CD4-positive, alpha-beta T cell (primary cell): ENCODE measurements at regions not wholly inside any gene's neighbourhood (a gene's known extent, or its start where the extent isn't known, plus 50 kb on each side); places are given as distances from the start of the nearest gene placed in this dataset.

ENCODE experiments used
- ATAC-seq: fragments of 200-7000 bp; cut with Tn5 transposase; one replicate; pipeline ENCODE4 v1.10.0; 2022; ENCODE audit warnings: mild to moderate bottlenecking; ENCODE audit not compliant: poor library complexity
- CTCF ChIA-PET: fragments of 350-600 bp; sonication (Branson Sonifier 250); formaldehyde crosslinking; loops from one replicate; lab custom pipeline; 2021; ENCODE audit warnings: antibody characterized with exemption, inconsistent platforms; lab: Charles Lee
- POLR2A ChIA-PET: fragments of 350-600 bp; sonication (Branson Sonifier 250); formaldehyde crosslinking; loops from one replicate; lab custom pipeline; 2021; ENCODE audit warnings: antibody characterized with exemption, inconsistent platforms; lab: Charles Lee
- DNase-seq, 14 experiments: peaks; one replicate each; pipeline ENCODE4 v3.0.0-alpha.2; 2013 to 2020; ENCODE audit warnings: mixed read lengths in 2 of 14
- H3K27ac ChIP-seq, 2 donors: one replicate each; pipeline versions ENCODE4 v1.5.1 to v1.7.0; 2013; ENCODE audit warnings: low read length in 2 of 2, low read depth in 1 of 2, mild to moderate bottlenecking in 1 of 2
- H3K27me3 ChIP-seq, 2 experiments: 1 replicate in 1 of 2; 2 replicates in 1 of 2; pipeline versions ENCODE4 v1.6.1 to v1.7.0; 2013; ENCODE audit warnings: low read length in 2 of 2, control low read depth in 1 of 2, mild to moderate bottlenecking in 1 of 2, moderate library complexity in 1 of 2; ENCODE audit not compliant: insufficient read depth in 2 of 2, control insufficient read depth in 1 of 2
- H3K36me3 ChIP-seq: one replicate; pipeline ENCODE4 v1.6.1; 2013; ENCODE audit warnings: low read length, control low read depth; ENCODE audit not compliant: insufficient read depth
- H3K4me1 ChIP-seq: one replicate; pipeline ENCODE4 v1.6.1; 2013; ENCODE audit warnings: low read length, control low read depth; ENCODE audit not compliant: insufficient read depth
- H3K4me3 ChIP-seq: one replicate; pipeline ENCODE4 v1.5.1; 2013; ENCODE audit warnings: mild to moderate bottlenecking, low read length, moderate library complexity
- H3K9me3 ChIP-seq, 2 experiments: 1 replicate in 1 of 2; 2 replicates in 1 of 2; pipeline versions ENCODE4 v1.6.1 to v1.7.0; 2013; ENCODE audit warnings: low read length in 2 of 2, mild to moderate bottlenecking in 2 of 2, control low read depth in 1 of 2, moderate library complexity in 1 of 2; ENCODE audit not compliant: control insufficient read depth in 1 of 2, insufficient read depth in 1 of 2
- H3K27ac Mint-ChIP-seq: one replicate; pipeline ENCODE4 v1.8.0; 2020; ENCODE audit warnings: mixed read lengths
- H3K27me3 Mint-ChIP-seq: one replicate; pipeline ENCODE4 v1.8.0; 2021; ENCODE audit warnings: mixed read lengths
- H3K36me3 Mint-ChIP-seq: one replicate; pipeline ENCODE4 v1.8.0; 2021; ENCODE audit warnings: low read depth, mixed read lengths
- H3K4me1 Mint-ChIP-seq: one replicate; pipeline ENCODE4 v1.8.0; 2021; ENCODE audit warnings: low read depth, mixed read lengths
- H3K4me3 Mint-ChIP-seq: one replicate; pipeline ENCODE4 v1.8.0; 2020; ENCODE audit warnings: mild to moderate bottlenecking, mixed read lengths
- H3K9me3 Mint-ChIP-seq: one replicate; pipeline ENCODE4 v1.8.0; 2020; ENCODE audit warnings: mixed read lengths
- intact Hi-C, 2 experiments: fragments of 100-400 bp; cut with DNase I in 1 of 2; cut with micrococcal nuclease in 1 of 2; formaldehyde crosslinking; loops; one replicate each; pipeline versions ENCODE4 v1.15.1 to v1.9.0; 2023 to 2025; cut with DNase I, micrococcal nuclease
- TF ChIP-seq, protein P1 (sequence below): fragments of 200-600 bp; IDR thresholded peaks from one replicate; pipeline ENCODE4 v1.8.0; 2022; ENCODE audit warnings: antibody characterized with exemption, mild to moderate bottlenecking

DNA sequence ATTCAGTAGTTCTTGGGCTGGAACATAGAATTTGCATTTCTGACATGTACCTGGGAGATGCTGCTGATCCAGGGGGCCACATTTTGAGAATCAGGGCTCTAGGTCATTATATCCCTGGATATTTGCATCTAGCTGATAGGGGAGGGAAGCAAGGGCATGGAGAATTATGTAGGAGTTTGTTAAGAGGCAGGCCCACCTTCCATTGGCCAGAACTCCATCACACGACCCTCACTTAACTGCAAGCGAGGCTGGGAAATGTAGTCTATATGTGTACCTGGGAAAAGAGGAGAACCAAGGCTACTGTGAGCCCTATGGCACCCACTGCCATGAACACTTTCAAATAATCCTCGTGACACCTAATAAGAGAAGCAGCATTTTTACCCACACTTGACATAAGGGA is 657.6 kb downstream of the MED13L start:
- Mint-ChIP-seq H3K27me3 (peaks cover 19% of the 10 kb centered on the region), H3K4me1 (no peaks in the 10 kb centered on the region), H3K4me3 (no peak overlapping the region), H3K27ac (no peak overlapping the region), H3K9me3 (peaks cover 3% of the 10 kb centered on the region), H3K36me3 (no peaks in the 10 kb centered on the region)
- ChIA-PET POLR2A (no interaction called here), CTCF (no interaction called here)
- peaks cover 0 to 25% of the 10 kb centered on the region in 2 experiments for H3K9me3 ChIP-seq
- no peak overlapping the region for H3K4me3 ChIP-seq
- DNase-seq (no peak), ATAC-seq (no peak)
- TF ChIP-seq, protein P1, sequence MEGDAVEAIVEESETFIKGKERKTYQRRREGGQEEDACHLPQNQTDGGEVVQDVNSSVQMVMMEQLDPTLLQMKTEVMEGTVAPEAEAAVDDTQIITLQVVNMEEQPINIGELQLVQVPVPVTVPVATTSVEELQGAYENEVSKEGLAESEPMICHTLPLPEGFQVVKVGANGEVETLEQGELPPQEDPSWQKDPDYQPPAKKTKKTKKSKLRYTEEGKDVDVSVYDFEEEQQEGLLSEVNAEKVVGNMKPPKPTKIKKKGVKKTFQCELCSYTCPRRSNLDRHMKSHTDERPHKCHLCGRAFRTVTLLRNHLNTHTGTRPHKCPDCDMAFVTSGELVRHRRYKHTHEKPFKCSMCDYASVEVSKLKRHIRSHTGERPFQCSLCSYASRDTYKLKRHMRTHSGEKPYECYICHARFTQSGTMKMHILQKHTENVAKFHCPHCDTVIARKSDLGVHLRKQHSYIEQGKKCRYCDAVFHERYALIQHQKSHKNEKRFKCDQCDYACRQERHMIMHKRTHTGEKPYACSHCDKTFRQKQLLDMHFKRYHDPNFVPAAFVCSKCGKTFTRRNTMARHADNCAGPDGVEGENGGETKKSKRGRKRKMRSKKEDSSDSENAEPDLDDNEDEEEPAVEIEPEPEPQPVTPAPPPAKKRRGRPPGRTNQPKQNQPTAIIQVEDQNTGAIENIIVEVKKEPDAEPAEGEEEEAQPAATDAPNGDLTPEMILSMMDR: no peak
- intact Hi-C loops: no loop called here
- H3K36me3 ChIP-seq: no peaks in the 10 kb centered on the region
- H3K27me3 ChIP-seq: no peaks in the 10 kb centered on the region
- no peaks in the 10 kb centered on the region for H3K4me1 ChIP-seq
- no peak overlapping the region for H3K27ac ChIP-seq

DNA sequence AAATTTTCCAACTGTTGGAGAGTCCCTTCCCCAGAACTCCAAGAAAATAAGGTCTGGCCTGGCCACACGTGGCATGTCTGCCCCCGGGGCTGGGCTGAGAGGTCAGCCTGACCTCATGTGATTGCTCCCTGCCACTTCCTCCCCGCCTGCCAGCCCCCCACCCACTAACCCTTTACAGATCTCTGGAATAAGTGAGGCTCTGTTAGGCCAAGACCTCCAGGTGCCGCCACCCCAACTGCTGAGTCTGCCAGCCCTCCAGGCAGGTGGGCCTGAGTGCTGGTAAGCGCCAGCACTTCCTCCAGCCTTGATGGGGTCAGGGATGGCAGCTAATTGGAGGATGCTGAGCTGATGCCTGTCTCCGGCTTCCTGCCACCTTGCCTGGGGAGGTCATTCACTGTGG is 658.4 kb downstream of the MED13L start:
- no peaks in the 10 kb centered on the region for H3K36me3 Mint-ChIP-seq
- Histone ChIP-seq H3K4me3 (no peak overlapping the region), H3K9me3 (peaks cover 0 to 30% of the 10 kb centered on the region in 2 experiments), H3K4me1 (no peaks in the 10 kb centered on the region), H3K27ac (no peak overlapping the region), H3K27me3 (no peaks in the 10 kb centered on the region), H3K36me3 (no peaks in the 10 kb centered on the region)
- TF ChIP-seq, protein P1: no peak
- POLR2A ChIA-PET: no interaction called here
- H3K4me1 Mint-ChIP-seq: no peaks in the 10 kb centered on the region
- H3K9me3 Mint-ChIP-seq: peaks cover 3% of the 10 kb centered on the region
- ATAC-seq: no peak
- no peak for DNase-seq
- H3K4me3 Mint-ChIP-seq: no peak overlapping the region
- H3K27me3 Mint-ChIP-seq: peaks cover 11% of the 10 kb centered on the region
- intact Hi-C loops: no loop called here
- H3K27ac Mint-ChIP-seq: no peak overlapping the region
- CTCF ChIA-PET: no interaction called here

DNA sequence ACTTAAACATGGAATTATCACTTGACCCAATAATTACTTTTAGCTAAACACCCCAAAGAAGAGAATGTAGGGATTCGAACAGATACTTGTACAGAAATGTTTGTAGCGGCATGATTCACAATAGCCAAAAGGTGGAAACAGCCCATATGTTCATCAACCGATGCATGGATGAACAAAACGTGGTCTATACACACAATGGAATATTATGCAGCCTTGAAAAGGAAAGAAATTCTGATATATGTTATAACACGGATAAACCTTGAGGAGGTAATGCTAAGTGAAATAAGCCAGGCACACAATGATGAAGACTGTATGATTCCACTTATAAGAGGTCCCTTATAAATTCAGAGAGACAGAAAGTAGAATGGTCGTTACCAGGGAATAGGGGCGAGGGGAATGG is 659.4 kb downstream of the MED13L start:
- Mint-ChIP-seq H3K9me3 (peaks cover 3% of the 10 kb centered on the region), H3K27ac (no peak overlapping the region), H3K4me1 (no peaks in the 10 kb centered on the region), H3K27me3 (peaks cover 5% of the 10 kb centered on the region), H3K36me3 (no peaks in the 10 kb centered on the region), H3K4me3 (no peak overlapping the region)
- POLR2A ChIA-PET: no interaction called here
- H3K4me1 ChIP-seq: no peaks in the 10 kb centered on the region
- no peak for DNase-seq
- peaks cover 0 to 24% of the 10 kb centered on the region in 2 experiments for H3K9me3 ChIP-seq
- TF ChIP-seq, protein P1: no peak
- H3K27me3 ChIP-seq: no peaks in the 10 kb centered on the region
- CTCF ChIA-PET: no interaction called here
- no peak for ATAC-seq
- H3K4me3 ChIP-seq: no peak overlapping the region
- H3K27ac ChIP-seq: no peak overlapping the region
- H3K36me3 ChIP-seq: no peaks in the 10 kb centered on the region
- intact Hi-C loops: no loop called here
